HCT116 (cell line): ENCODE measurements at regions not wholly inside any gene's neighbourhood (a gene's known extent, or its start where the extent isn't known, plus 50 kb on each side); places are given as distances from the start of the nearest gene placed in this dataset.

ENCODE experiments used
- ATAC-seq: fragments of 200-7000 bp; cut with Tn5 transposase; 2 replicates; pipeline ENCODE4 v1.9.1; 2020; ENCODE audit warnings: mild to moderate bottlenecking, moderate library complexity
- BruUV-seq: library from RNA; stranded (reverse); fragments of 400-500 nt; replicated peaks from 2 replicates; lab custom pipeline; 2021; lab: Mats Ljungman, UMichigan
- CTCF ChIA-PET: fragments of 300-600 bp; sonication (Branson Sonifier 250); formaldehyde crosslinking; loops from one replicate; lab custom pipeline; 2021; ENCODE audit warnings: antibody characterized with exemption; lab: Charles Lee
- POLR2A ChIA-PET: fragments of 300-600, 350-600 bp; sonication (Branson Sonifier 250); formaldehyde crosslinking; loops from one replicate; lab custom pipeline; 2021; ENCODE audit warnings: antibody characterized with exemption; lab: Charles Lee
- RAD21 ChIA-PET, 2 experiments: fragments of 300-600 bp; sonication (Branson Sonifier 250); formaldehyde crosslinking; loops; one replicate each; lab custom pipeline; 2023; ENCODE audit warnings: low total read pairs in 2 of 2; ENCODE audit not compliant: uncharacterized antibody in 2 of 2, unreplicated experiment in 2 of 2, low non-redundant PET in 1 of 2; lab: Charles Lee
- DNase-seq: peaks from one replicate; pipeline ENCODE4 v3.0.0-alpha.2; 2010; ENCODE audit warnings: low read depth, low spot score
- H2AFZ ChIP-seq: fragments of 200-600 bp; shearing (Covaris generic), sonication (generic); 2 replicates; pipeline ENCODE4 v1.6.1; 2017; ENCODE audit warnings: low read depth, mixed run types, mixed read lengths, antibody characterized with exemption, low read length; ENCODE audit not compliant: poor library complexity, severe bottlenecking
- H3K27ac ChIP-seq: 2 replicates; pipeline ENCODE4 v1.5.1; 2012; ENCODE audit warnings: low read depth, low read length
- H3K27me3 ChIP-seq: fragments of 200-600 bp; sonication (generic); 2 replicates; pipeline ENCODE4 v1.6.1; 2016; ENCODE audit warnings: mixed run types, low read length, mixed read lengths; ENCODE audit not compliant: insufficient read depth
- H3K36me3 ChIP-seq, 2 experiments: fragments of 200-500 bp in 1 of 2; fragments of 200-600 bp in 1 of 2; sonication (Bioruptor generic) in 1 of 2; sonication (generic) in 1 of 2; 2 replicates each; pipeline versions ENCODE4 v1.5.1 to v1.6.1; 2014 to 2016; ENCODE audit warnings: low read length in 2 of 2, inconsistent platforms in 1 of 2, mixed read lengths in 1 of 2, mixed run types in 1 of 2; ENCODE audit not compliant: insufficient read depth in 2 of 2, control insufficient read depth in 1 of 2
- H3K4me1 ChIP-seq, 2 experiments: fragments of 200-600 bp in 1 of 2; sonication (generic) in 1 of 2; 2 replicates each; pipeline versions ENCODE4 v1.5.1 to v1.6.1; 2012 to 2017; ENCODE audit warnings: low read length in 2 of 2, inconsistent platforms in 1 of 2, mild to moderate bottlenecking in 1 of 2, mixed read lengths in 1 of 2, mixed run types in 1 of 2, moderate library complexity in 1 of 2; ENCODE audit not compliant: insufficient read depth in 2 of 2, control insufficient read depth in 1 of 2
- H3K4me2 ChIP-seq: fragments of 200-600 bp; sonication (generic); 2 replicates; pipeline ENCODE4 v1.6.1; 2017; ENCODE audit warnings: mixed run types, low read length, mixed read lengths
- H3K4me3 ChIP-seq, 2 experiments: fragments of 200-600 bp in 1 of 2; sonication (generic) in 1 of 2; replicated peaks in 1 of 2; 2 replicates each; pipeline ENCODE4 v1.5.1; 2011 to 2016; ENCODE audit warnings: low read length in 2 of 2, control low read depth in 1 of 2, low read depth in 1 of 2, mild to moderate bottlenecking in 1 of 2, mixed read lengths in 1 of 2, mixed run types in 1 of 2
- H3K79me2 ChIP-seq: fragments of 200-600 bp; sonication (generic); 2 replicates; pipeline ENCODE4 v1.6.1; 2017; ENCODE audit warnings: mild to moderate bottlenecking, mixed run types, low read length, moderate library complexity, mixed read lengths; ENCODE audit not compliant: insufficient read depth
- H3K9ac ChIP-seq: fragments of 200-600 bp; sonication (generic); 2 replicates; pipeline ENCODE4 v1.6.1; 2016; ENCODE audit warnings: low read length, mixed read lengths
- H3K9me2 ChIP-seq: fragments of 200-600 bp; sonication (generic), shearing (Covaris generic); 2 replicates; pipeline ENCODE4 v1.6.1; 2017; ENCODE audit warnings: mixed run types, mild to moderate bottlenecking, moderate library complexity; ENCODE audit not compliant: insufficient read depth
- H3K9me3 ChIP-seq, 2 experiments: fragments of 200-500 bp in 1 of 2; fragments of 200-600 bp in 1 of 2; sonication (Bioruptor generic) in 1 of 2; sonication (generic) in 1 of 2; 2 replicates each; pipeline ENCODE4 v1.6.1; 2014 to 2017; ENCODE audit warnings: low read length in 2 of 2, mixed read lengths in 2 of 2, inconsistent platforms in 1 of 2, low read depth in 1 of 2, mild to moderate bottlenecking in 1 of 2, mixed run types in 1 of 2, moderate library complexity in 1 of 2; ENCODE audit not compliant: control insufficient read depth in 1 of 2, insufficient read depth in 1 of 2
- H4K20me1 ChIP-seq: fragments of 200-600 bp; sonication (generic), shearing (Covaris generic); 2 replicates; pipeline ENCODE4 v1.6.1; 2017; ENCODE audit warnings: mixed run types, mild to moderate bottlenecking, moderate library complexity; ENCODE audit not compliant: insufficient read depth
- CBX3 ChIP-seq: IDR thresholded peaks from 2 replicates; pipeline ENCODE4 v1.6.1; 2012; ENCODE audit warnings: low read depth
- EGR1 ChIP-seq: IDR thresholded peaks from 2 replicates; pipeline ENCODE4 v1.6.1; 2012; ENCODE audit warnings: low read depth
- EZH2 ChIP-seq: fragments of 200-600 bp; sonication (generic); IDR thresholded peaks from 2 replicates; pipeline ENCODE4 v1.6.1; 2017; ENCODE audit warnings: antibody characterized with exemption, mixed run types
- EZH2phosphoT487 ChIP-seq: fragments of 200-600 bp; IDR thresholded peaks from 2 replicates; pipeline ENCODE4 v1.6.1; 2018; ENCODE audit warnings: antibody characterized with exemption, borderline replicate concordance
- POLR2A ChIP-seq: IDR thresholded peaks from 2 replicates; pipeline ENCODE4 v1.7.0; 2011; ENCODE audit warnings: borderline replicate concordance; ENCODE audit not compliant: insufficient read depth, insufficient read length; ENCODE audit errors: extremely low read depth
- POLR2AphosphoS5 ChIP-seq: IDR thresholded peaks from 2 replicates; pipeline ENCODE4 v1.6.1; 2011; ENCODE audit warnings: mild to moderate bottlenecking, low read depth, low read length, moderate library complexity
- YY1 ChIP-seq: IDR thresholded peaks from 2 replicates; pipeline ENCODE4 v1.6.1; 2011; ENCODE audit warnings: low read length, low read depth, moderate library complexity, mild to moderate bottlenecking; ENCODE audit not compliant: insufficient replicate concordance; ENCODE audit errors: extremely low read depth
- ZFX ChIP-seq: fragments of 450-650 bp; IDR thresholded peaks from 2 replicates; pipeline ENCODE4 v1.6.1; 2017
- intact Hi-C: fragments of 100-400 bp; cut with micrococcal nuclease; formaldehyde crosslinking; loops from 2 replicates; pipeline ENCODE4 v1.10.0; 2022
- TF ChIP-seq, protein P1 (sequence below): IDR thresholded peaks from 2 replicates; pipeline ENCODE4 v1.6.1; 2011; ENCODE audit warnings: mild to moderate bottlenecking, low read length, moderate library complexity; ENCODE audit not compliant: insufficient replicate concordance; ENCODE audit errors: extremely low read depth
- TF ChIP-seq, protein P2 (sequence below): IDR thresholded peaks from 2 replicates; pipeline ENCODE4 v1.6.1; 2012

DNA sequence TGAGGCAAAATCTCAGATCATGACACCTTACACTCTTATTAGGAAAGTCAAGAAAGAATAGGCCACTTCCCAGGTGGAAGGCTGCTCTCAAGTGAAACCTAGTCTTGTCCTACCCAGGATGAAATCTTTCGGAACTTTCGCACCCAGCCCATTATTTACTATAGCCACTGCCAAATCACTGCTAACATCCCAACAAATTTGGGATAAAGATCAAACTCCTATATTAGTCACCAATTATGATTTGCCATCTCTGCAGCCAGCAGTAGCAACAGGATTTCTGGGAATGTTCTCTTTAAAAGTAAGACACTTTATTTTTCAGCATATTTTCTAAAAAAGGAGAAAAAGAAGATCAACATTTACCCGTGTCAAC, 224.6 kb downstream of the GAS1 start (continued):
- TF ChIP-seq, protein P1, sequence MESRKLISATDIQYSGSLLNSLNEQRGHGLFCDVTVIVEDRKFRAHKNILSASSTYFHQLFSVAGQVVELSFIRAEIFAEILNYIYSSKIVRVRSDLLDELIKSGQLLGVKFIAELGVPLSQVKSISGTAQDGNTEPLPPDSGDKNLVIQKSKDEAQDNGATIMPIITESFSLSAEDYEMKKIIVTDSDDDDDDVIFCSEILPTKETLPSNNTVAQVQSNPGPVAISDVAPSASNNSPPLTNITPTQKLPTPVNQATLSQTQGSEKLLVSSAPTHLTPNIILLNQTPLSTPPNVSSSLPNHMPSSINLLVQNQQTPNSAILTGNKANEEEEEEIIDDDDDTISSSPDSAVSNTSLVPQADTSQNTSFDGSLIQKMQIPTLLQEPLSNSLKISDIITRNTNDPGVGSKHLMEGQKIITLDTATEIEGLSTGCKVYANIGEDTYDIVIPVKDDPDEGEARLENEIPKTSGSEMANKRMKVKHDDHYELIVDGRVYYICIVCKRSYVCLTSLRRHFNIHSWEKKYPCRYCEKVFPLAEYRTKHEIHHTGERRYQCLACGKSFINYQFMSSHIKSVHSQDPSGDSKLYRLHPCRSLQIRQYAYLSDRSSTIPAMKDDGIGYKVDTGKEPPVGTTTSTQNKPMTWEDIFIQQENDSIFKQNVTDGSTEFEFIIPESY: no peak

DNA sequence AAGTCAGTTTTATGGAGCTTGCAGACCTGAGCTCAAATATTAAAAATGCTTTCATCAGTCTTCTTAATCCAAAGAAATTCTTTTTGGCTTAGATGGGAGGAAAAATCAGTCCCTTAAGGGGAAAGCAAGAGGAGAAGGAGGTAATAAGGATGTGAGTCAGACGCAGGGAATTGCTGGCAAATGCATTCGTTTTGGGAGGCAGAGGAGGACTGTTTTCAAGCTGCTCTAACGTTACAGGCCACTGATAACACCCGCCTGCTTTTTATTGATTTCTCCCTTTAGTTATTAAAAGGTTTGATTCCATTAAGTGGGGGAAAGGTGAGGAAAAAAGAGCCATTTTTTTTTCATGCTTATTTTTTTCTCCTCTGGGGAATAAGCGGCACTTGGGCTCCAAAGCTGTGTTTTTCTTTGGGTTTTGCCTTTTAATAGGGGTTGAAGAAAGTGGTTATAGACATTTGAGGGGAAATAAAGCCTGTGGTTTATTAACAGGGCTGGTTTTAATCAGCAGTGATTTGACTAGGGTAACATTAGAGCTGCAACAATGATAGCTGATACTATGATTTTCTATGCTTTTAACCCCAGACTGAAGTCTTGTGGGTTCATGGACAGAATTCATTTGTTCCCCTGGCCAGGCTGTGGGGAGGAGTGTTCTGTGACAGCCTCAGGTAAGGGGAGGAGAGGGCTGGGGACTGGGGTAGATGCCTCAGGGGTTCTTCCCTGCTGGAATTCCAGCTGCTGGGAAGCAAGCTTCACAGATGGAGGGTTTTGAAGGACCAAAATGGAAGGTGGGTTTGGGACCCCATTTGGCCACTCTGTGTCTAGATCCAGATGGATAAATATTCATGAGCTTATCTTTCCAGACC, 225.2 kb downstream of the GAS1 start:
- no peaks in the 10 kb centered on the region for H4K20me1 ChIP-seq
- no peak overlapping the region for H2AFZ ChIP-seq
- H3K9me3 ChIP-seq: no peaks in the 10 kb centered on the region
- ChIA-PET CTCF (no interaction called here), POLR2A (no interaction called here), RAD21 (no interaction called here)
- no peaks in the 10 kb centered on the region for H3K79me2 ChIP-seq
- DNase-seq (no peak), ATAC-seq (no peak)
- peaks cover 39% of the 10 kb centered on the region for H3K27me3 ChIP-seq
- no peaks in the 10 kb centered on the region for H3K36me3 ChIP-seq
- no TSS peak for BruUV-seq
- no peak overlapping the region for H3K27ac ChIP-seq
- H3K4me2 ChIP-seq: peak overlapping the region; percentile 36
- no peak for TF ChIP-seq POLR2AphosphoS5
- TF ChIP-seq YY1: no peak
- TF ChIP-seq EZH2phosphoT487: no peak
- no peak for TF ChIP-seq EZH2
- no peak for TF ChIP-seq POLR2A
- TF ChIP-seq, protein P2, sequence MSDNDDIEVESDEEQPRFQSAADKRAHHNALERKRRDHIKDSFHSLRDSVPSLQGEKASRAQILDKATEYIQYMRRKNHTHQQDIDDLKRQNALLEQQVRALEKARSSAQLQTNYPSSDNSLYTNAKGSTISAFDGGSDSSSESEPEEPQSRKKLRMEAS: no peak
- no peak for TF ChIP-seq CBX3
- TF ChIP-seq EGR1: no peak
- TF ChIP-seq ZFX: no peak
- intact Hi-C loops: no loop called here
- peaks cover 0 to 15% of the 10 kb centered on the region in 2 experiments; a peak in 1 of 4 replicates for H3K4me1 ChIP-seq
- no peak overlapping the region for H3K9ac ChIP-seq
- no peak overlapping the region for H3K4me3 ChIP-seq
- H3K9me2 ChIP-seq: no peaks in the 10 kb centered on the region
